ENCODE measurements at regions not wholly inside any gene's neighbourhood (a gene's known extent, or its start where the extent isn't known, plus 50 kb on each side); places are given as distances from the start of the nearest gene placed in this dataset.

DNA sequence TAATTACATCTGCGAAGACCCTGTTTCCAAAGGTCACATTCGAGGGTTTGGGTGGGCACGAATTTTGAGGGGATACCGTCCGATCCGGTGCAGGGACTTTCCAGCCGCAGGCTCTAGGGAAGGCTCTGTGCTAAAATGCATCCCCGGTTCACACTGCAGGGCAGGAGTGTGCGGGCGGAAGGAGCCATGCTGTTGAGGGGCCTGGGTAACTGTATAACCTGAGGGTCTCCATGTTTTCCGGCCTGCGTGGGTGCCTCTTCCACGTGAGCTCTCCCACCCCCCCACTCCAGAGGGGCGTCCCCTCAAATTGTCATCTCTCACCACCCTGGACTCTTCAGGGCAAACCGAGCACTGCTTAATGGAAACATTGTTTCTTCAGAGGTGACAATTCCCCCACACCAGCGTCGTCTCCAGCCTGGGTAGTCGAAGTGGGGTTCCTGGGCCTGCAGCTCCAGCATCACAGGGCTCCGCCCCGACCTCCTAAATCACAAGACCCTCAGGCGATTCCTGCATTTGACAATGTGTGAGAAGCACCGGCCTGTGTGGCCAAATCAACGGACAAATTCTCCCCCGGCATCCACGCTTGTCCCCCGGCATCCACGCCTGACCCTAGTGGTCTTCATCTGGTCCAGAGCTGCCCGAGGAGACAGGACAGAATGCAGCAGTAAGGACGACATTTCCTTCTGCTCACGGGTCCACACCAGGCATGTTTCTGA is 51.2 kb downstream of the FOXL3 start:
- intact Hi-C loops (cut with micrococcal nuclease) (no loop called here), dilution Hi-C loops (cut with MboI; ENCODE audit: extremely low pct_ligation_motif_present, low sequenced_read_pairs) (no loop called here)
- Histone ChIP-seq H3K4me2 (ENCODE audit: insufficient read depth, low read length) (no peak overlapping the region), H3K4me1 (ENCODE audit: control insufficient read depth, extremely low read depth, insufficient read depth, low read length) (no peaks in the 10 kb centered on the region), H3K9ac (replicated peaks; ENCODE audit: extremely low read depth, insufficient read depth, low read length) (no peak overlapping the region), H2AFZ (ENCODE audit: low read depth, low read length) (no peak overlapping the region), H3K79me2 (ENCODE audit: control insufficient read depth, insufficient read depth, low read length) (no peaks in the 10 kb centered on the region), H4K20me1 (replicated peaks; ENCODE audit: control insufficient read depth, extremely low read depth, insufficient read depth, low read length) (no peaks in the 10 kb centered on the region), H3K36me3 (ENCODE audit: control insufficient read depth in 2 of 2, extremely low read depth in 1 of 2, insufficient read depth in 2 of 2, low read length in 2 of 2) (no peaks in the 10 kb centered on the region), H3K4me3 (replicated peaks in 1 of 3; ENCODE audit: insufficient read depth in 1 of 3, low read depth in 1 of 3, low read length in 3 of 3) (no peak overlapping the region), H3K9me1 (replicated peaks; ENCODE audit: control insufficient read depth, extremely low read depth, insufficient read depth, low read length) (no peaks in the 10 kb centered on the region), H3K27ac (ENCODE audit: insufficient read depth, low read depth, low read length) (no peak overlapping the region), H3K27me3 (ENCODE audit: control insufficient read depth in 2 of 2, insufficient read depth in 2 of 2, low read length in 2 of 2) (no peaks in the 10 kb centered on the region), H3K9me3 (replicated peaks; ENCODE audit: control insufficient read depth, insufficient read depth, low read length) (no peaks in the 10 kb centered on the region)
- TF ChIP-seq EZH2 (IDR thresholded peaks at IDR 0.05; ENCODE audit: borderline replicate concordance, low read depth, low read length, severe bottlenecking) (no peak), JUN (IDR thresholded peaks at IDR 0.05; ENCODE audit: borderline replicate concordance, insufficient read depth, insufficient read length, low read depth) (no peak), GATA2 (IDR thresholded peaks at IDR 0.05; ENCODE audit: insufficient read depth, insufficient read length, low read depth, low read length) (no peak), FOS (IDR thresholded peaks at IDR 0.05; ENCODE audit: borderline replicate concordance, insufficient read depth, low read length) (no peak), MYC (IDR thresholded peaks at IDR 0.05; ENCODE audit: low read depth, low read length) (no peak), POLR2AphosphoS5 (IDR thresholded peaks at IDR 0.05; ENCODE audit: insufficient read depth, low read depth, low read length) (no peak), POLR2A (IDR thresholded peaks at IDR 0.05; ENCODE audit: low read depth, low read length) (no peak)
- TF ChIP-seq, protein P1, sequence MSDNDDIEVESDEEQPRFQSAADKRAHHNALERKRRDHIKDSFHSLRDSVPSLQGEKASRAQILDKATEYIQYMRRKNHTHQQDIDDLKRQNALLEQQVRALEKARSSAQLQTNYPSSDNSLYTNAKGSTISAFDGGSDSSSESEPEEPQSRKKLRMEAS (IDR thresholded peaks at IDR 0.05; ENCODE audit: insufficient read depth, insufficient read length): no peak
- TF ChIP-seq, protein P2, sequence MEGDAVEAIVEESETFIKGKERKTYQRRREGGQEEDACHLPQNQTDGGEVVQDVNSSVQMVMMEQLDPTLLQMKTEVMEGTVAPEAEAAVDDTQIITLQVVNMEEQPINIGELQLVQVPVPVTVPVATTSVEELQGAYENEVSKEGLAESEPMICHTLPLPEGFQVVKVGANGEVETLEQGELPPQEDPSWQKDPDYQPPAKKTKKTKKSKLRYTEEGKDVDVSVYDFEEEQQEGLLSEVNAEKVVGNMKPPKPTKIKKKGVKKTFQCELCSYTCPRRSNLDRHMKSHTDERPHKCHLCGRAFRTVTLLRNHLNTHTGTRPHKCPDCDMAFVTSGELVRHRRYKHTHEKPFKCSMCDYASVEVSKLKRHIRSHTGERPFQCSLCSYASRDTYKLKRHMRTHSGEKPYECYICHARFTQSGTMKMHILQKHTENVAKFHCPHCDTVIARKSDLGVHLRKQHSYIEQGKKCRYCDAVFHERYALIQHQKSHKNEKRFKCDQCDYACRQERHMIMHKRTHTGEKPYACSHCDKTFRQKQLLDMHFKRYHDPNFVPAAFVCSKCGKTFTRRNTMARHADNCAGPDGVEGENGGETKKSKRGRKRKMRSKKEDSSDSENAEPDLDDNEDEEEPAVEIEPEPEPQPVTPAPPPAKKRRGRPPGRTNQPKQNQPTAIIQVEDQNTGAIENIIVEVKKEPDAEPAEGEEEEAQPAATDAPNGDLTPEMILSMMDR (IDR thresholded peaks at IDR 0.05; ENCODE audit: extremely low read depth in 1 of 2, insufficient read depth in 1 of 2, low read depth in 1 of 2, low read length in 2 of 2): no peak
- DNase-seq (ENCODE audit: low read depth, low spot score): no peak
- CTCF ChIA-PET: no interaction called here
- BruUV-seq (replicated peaks): no TSS peak
- no peak for FAIRE-seq
- POLR2A ChIA-PET: no interaction called here

Measured in endothelial cell of umbilical vein (primary cell).